ENCODE measurements at regions not wholly inside any gene's neighbourhood (a gene's known extent, or its start where the extent isn't known, plus 50 kb on each side); places are given as distances from the start of the nearest gene placed in this dataset.

GRCh38 chr19:28042516-28042915, 1170.4 kb downstream of the UQCRFS1 start:
- Histone ChIP-seq H3K4me1 (ENCODE audit: insufficient read depth, low read length) (no peaks in the 10 kb centered on the region), H3K27me3 (ENCODE audit: insufficient read depth, low read length) (no peaks in the 10 kb centered on the region), H3K9me3 (ENCODE audit: low read length) (no peaks in the 10 kb centered on the region), H2AFZ (ENCODE audit: low read depth, low read length) (no peak overlapping the region), H3K36me3 (ENCODE audit: insufficient read depth, low read length) (no peaks in the 10 kb centered on the region), H3K4me3 (ENCODE audit: low read length) (no peak overlapping the region)

- Histone ChIP-seq H3K9me3 (ENCODE audit: low read length) (no peaks in the 10 kb centered on the region), H3K4me1 (ENCODE audit: insufficient read depth, low read length) (no peaks in the 10 kb centered on the region), H3K27me3 (ENCODE audit: insufficient read depth, low read length) (no peaks in the 10 kb centered on the region), H3K4me3 (ENCODE audit: low read length) (no peak overlapping the region), H3K36me3 (ENCODE audit: insufficient read depth, low read length) (no peaks in the 10 kb centered on the region), H2AFZ (ENCODE audit: low read depth, low read length) (no peak overlapping the region)
Observed at GRCh38 chr19:28039677-28040381, 1173.1 kb downstream of the UQCRFS1 start.

- Histone ChIP-seq H3K4me3 (ENCODE audit: low read length) (no peak overlapping the region), H3K4me1 (ENCODE audit: insufficient read depth, low read length) (no peaks in the 10 kb centered on the region), H3K27me3 (ENCODE audit: insufficient read depth, low read length) (no peaks in the 10 kb centered on the region), H3K36me3 (ENCODE audit: insufficient read depth, low read length) (no peaks in the 10 kb centered on the region), H3K9me3 (ENCODE audit: low read length) (no peaks in the 10 kb centered on the region), H2AFZ (ENCODE audit: low read depth, low read length) (no peak overlapping the region)
Observed at GRCh38 chr19:28037186-28037585, 1175.8 kb downstream of the UQCRFS1 start.

DNA sequence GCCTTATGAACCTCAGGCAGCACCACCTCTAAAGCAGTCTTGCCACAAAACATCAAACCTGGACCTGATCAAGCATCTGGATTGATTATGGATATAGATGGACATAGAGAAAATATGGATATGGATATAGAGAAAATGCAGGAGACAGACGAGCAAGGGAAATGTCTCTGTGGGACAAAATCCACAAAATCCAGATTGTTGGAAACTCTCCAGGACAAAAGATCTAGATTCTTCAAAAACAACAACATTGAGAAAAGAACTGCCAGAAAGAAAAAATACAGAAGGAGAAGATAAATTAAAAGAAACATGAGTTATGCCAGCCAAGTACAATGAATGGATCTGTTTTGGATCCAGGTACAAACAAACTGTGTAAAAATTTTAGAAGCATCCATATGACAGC, 1176.5 kb downstream of the UQCRFS1 start:
- Histone ChIP-seq H3K36me3 (ENCODE audit: insufficient read depth, low read length) (no peaks in the 10 kb centered on the region), H3K9me3 (ENCODE audit: low read length) (no peaks in the 10 kb centered on the region), H3K4me3 (ENCODE audit: low read length) (no peak overlapping the region), H2AFZ (ENCODE audit: low read depth, low read length) (no peak overlapping the region), H3K27me3 (ENCODE audit: insufficient read depth, low read length) (no peaks in the 10 kb centered on the region), H3K4me1 (ENCODE audit: insufficient read depth, low read length) (no peaks in the 10 kb centered on the region)

- H3K36me3 ChIP-seq (ENCODE audit: insufficient read depth, low read length), result no peaks in the 10 kb centered on the region
- no peak overlapping the region for H3K4me3 ChIP-seq (ENCODE audit: low read length)
- H3K4me1 ChIP-seq (ENCODE audit: insufficient read depth, low read length), result no peaks in the 10 kb centered on the region
- no peaks in the 10 kb centered on the region for H3K9me3 ChIP-seq (ENCODE audit: low read length)
- no peaks in the 10 kb centered on the region for H3K27me3 ChIP-seq (ENCODE audit: insufficient read depth, low read length)
- no peak overlapping the region for H2AFZ ChIP-seq (ENCODE audit: low read depth, low read length)
Observed at GRCh38 chr19:28034936-28035335, 1178.0 kb downstream of the UQCRFS1 start.

DNA sequence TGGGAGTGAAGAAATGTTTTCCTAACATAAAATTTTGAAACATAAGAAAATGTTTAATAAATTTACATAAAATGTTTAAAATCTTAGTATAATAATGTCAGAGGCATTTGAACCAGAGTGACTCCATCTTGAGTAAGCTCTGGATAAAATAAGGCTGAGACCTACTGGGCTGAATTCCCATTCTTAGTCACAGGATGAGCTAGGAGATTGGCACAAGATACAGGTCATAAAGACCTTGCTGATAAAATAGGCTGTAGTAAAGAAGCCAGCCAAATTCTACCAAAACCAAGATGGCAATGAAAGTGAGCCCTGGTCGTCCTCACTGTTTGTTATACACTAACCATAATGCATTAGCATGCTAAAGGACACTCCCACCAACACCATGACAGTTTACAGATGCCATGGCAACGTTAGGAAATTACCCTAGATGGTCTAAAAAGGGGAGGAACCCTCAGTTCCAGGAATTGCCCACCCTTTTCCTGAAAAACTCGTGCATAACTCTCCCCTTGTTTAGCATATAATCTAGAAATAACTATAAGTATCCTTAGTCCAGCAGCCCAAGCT, 1184.0 kb downstream of the UQCRFS1 start:
- no peaks in the 10 kb centered on the region for H3K9me3 ChIP-seq (ENCODE audit: low read length)
- no peak overlapping the region for H2AFZ ChIP-seq (ENCODE audit: low read depth, low read length)
- no peaks in the 10 kb centered on the region for H3K4me1 ChIP-seq (ENCODE audit: insufficient read depth, low read length)
- no peaks in the 10 kb centered on the region for H3K36me3 ChIP-seq (ENCODE audit: insufficient read depth, low read length)
- H3K4me3 ChIP-seq (ENCODE audit: low read length), result no peak overlapping the region
- H3K27me3 ChIP-seq (ENCODE audit: insufficient read depth, low read length), result no peaks in the 10 kb centered on the region

DNA sequence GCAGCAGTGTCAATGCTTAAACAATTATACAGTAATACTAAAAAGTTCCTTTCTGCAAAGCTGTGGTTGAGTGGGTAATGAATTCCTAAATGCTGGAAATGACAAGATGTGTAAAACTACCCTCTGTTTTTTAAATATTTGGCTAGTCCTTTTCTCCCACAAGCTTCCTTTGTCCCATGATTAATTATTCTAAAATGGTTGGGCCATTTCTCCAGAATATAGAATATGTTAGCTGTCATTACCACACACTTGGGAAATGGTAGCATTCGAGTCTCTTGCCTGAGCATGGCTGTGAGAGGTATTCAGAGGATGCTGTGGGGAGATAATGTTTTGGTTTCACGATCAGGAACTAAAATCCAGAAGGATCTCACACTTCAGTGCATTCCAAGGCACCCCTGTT, 1185.8 kb downstream of the UQCRFS1 start:
- Histone ChIP-seq H3K36me3 (ENCODE audit: insufficient read depth, low read length) (no peaks in the 10 kb centered on the region), H3K9me3 (ENCODE audit: low read length) (no peaks in the 10 kb centered on the region), H3K4me1 (ENCODE audit: insufficient read depth, low read length) (no peaks in the 10 kb centered on the region), H3K4me3 (ENCODE audit: low read length) (no peak overlapping the region), H3K27me3 (ENCODE audit: insufficient read depth, low read length) (no peaks in the 10 kb centered on the region), H2AFZ (ENCODE audit: low read depth, low read length) (no peak overlapping the region)

- Histone ChIP-seq H3K4me3 (ENCODE audit: low read length) (no peak overlapping the region), H3K36me3 (ENCODE audit: insufficient read depth, low read length) (no peaks in the 10 kb centered on the region), H3K9me3 (ENCODE audit: low read length) (no peaks in the 10 kb centered on the region), H3K4me1 (ENCODE audit: insufficient read depth, low read length) (no peaks in the 10 kb centered on the region), H2AFZ (ENCODE audit: low read depth, low read length) (no peak overlapping the region), H3K27me3 (ENCODE audit: insufficient read depth, low read length) (no peaks in the 10 kb centered on the region)
Observed at GRCh38 chr19:28026636-28027035, 1186.3 kb downstream of the UQCRFS1 start.

- no peak overlapping the region for H2AFZ ChIP-seq (ENCODE audit: low read depth, low read length)
- H3K27me3 ChIP-seq (ENCODE audit: insufficient read depth, low read length), result no peaks in the 10 kb centered on the region
- H3K4me3 ChIP-seq (ENCODE audit: low read length), result no peak overlapping the region
- no peaks in the 10 kb centered on the region for H3K4me1 ChIP-seq (ENCODE audit: insufficient read depth, low read length)
- no peaks in the 10 kb centered on the region for H3K9me3 ChIP-seq (ENCODE audit: low read length)
- H3K36me3 ChIP-seq (ENCODE audit: insufficient read depth, low read length), result no peaks in the 10 kb centered on the region
Observed at GRCh38 chr19:28024920-28025319, 1188.0 kb downstream of the UQCRFS1 start.

GRCh38 chr19:28023064-28023463, 1189.9 kb downstream of the UQCRFS1 start:
- Histone ChIP-seq H3K27me3 (ENCODE audit: insufficient read depth, low read length) (no peaks in the 10 kb centered on the region), H3K4me1 (ENCODE audit: insufficient read depth, low read length) (no peaks in the 10 kb centered on the region), H2AFZ (ENCODE audit: low read depth, low read length) (no peak overlapping the region), H3K9me3 (ENCODE audit: low read length) (no peaks in the 10 kb centered on the region), H3K36me3 (ENCODE audit: insufficient read depth, low read length) (no peaks in the 10 kb centered on the region), H3K4me3 (ENCODE audit: low read length) (no peak overlapping the region)

GRCh38 chr19:28022506-28022905, 1190.4 kb downstream of the UQCRFS1 start:
- Histone ChIP-seq H2AFZ (ENCODE audit: low read depth, low read length) (no peak overlapping the region), H3K4me3 (ENCODE audit: low read length) (no peak overlapping the region)

GRCh38 chr19:28021259-28022185, 1191.4 kb downstream of the UQCRFS1 start:
- Histone ChIP-seq H2AFZ (ENCODE audit: low read depth, low read length) (no peak overlapping the region), H3K36me3 (ENCODE audit: insufficient read depth, low read length) (no peaks in the 10 kb centered on the region), H3K27me3 (ENCODE audit: insufficient read depth, low read length) (no peaks in the 10 kb centered on the region), H3K4me3 (ENCODE audit: low read length) (no peak overlapping the region), H3K4me1 (ENCODE audit: insufficient read depth, low read length) (no peaks in the 10 kb centered on the region), H3K9me3 (ENCODE audit: low read length) (no peaks in the 10 kb centered on the region)

More at GRCh38 chr19:28022506-28022905, 1190.4 kb downstream of the UQCRFS1 start:
- Histone ChIP-seq H3K36me3 (ENCODE audit: insufficient read depth, low read length) (no peaks in the 10 kb centered on the region), H3K27me3 (ENCODE audit: insufficient read depth, low read length) (no peaks in the 10 kb centered on the region), H3K9me3 (ENCODE audit: low read length) (no peaks in the 10 kb centered on the region), H3K4me1 (ENCODE audit: insufficient read depth, low read length) (no peaks in the 10 kb centered on the region)

- H2AFZ ChIP-seq (ENCODE audit: low read depth, low read length), result no peak overlapping the region
- no peaks in the 10 kb centered on the region for H3K27me3 ChIP-seq (ENCODE audit: insufficient read depth, low read length)
- no peaks in the 10 kb centered on the region for H3K9me3 ChIP-seq (ENCODE audit: low read length)
- no peak overlapping the region for H3K4me3 ChIP-seq (ENCODE audit: low read length)
- no peaks in the 10 kb centered on the region for H3K4me1 ChIP-seq (ENCODE audit: insufficient read depth, low read length)
- H3K36me3 ChIP-seq (ENCODE audit: insufficient read depth, low read length), result no peaks in the 10 kb centered on the region
Observed at GRCh38 chr19:28020619-28021258, 1192.2 kb downstream of the UQCRFS1 start.

All from neuron (in vitro differentiated cells).